ENCODE measurements at regions not wholly inside any gene's neighbourhood (a gene's known extent, or its start where the extent isn't known, plus 50 kb on each side); places are given as distances from the start of the nearest gene placed in this dataset.

- TF ChIP-seq, protein P1, sequence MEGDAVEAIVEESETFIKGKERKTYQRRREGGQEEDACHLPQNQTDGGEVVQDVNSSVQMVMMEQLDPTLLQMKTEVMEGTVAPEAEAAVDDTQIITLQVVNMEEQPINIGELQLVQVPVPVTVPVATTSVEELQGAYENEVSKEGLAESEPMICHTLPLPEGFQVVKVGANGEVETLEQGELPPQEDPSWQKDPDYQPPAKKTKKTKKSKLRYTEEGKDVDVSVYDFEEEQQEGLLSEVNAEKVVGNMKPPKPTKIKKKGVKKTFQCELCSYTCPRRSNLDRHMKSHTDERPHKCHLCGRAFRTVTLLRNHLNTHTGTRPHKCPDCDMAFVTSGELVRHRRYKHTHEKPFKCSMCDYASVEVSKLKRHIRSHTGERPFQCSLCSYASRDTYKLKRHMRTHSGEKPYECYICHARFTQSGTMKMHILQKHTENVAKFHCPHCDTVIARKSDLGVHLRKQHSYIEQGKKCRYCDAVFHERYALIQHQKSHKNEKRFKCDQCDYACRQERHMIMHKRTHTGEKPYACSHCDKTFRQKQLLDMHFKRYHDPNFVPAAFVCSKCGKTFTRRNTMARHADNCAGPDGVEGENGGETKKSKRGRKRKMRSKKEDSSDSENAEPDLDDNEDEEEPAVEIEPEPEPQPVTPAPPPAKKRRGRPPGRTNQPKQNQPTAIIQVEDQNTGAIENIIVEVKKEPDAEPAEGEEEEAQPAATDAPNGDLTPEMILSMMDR (IDR thresholded peaks at IDR 0.05 in 4 of 5, conservative IDR thresholded peaks at IDR 0.05 in 1 of 5): no peak
- TF ChIP-seq POLR2A (IDR thresholded peaks at IDR 0.05): no peak
Measured at GRCh38 chr14:49506650-49507049, 79.5 kb downstream of the RPS29 start.

Measured in gastrocnemius medialis (tissue), 4 donors.